HL-60 (cell line): ENCODE measurements at regions not wholly inside any gene's neighbourhood (a gene's known extent, or its start where the extent isn't known, plus 50 kb on each side); places are given as distances from the start of the nearest gene placed in this dataset.

Source experiments
- DNase-seq, 2 experiments: peaks; one replicate each; pipeline ENCODE4 v3.0.0-alpha.2; 2010 to 2020; ENCODE audit warnings: low read depth in 1 of 2, low spot score in 1 of 2
- H3K27ac ChIP-seq: fragments of 250-450 bp; sonication (Bioruptor Pico); replicated peaks from 2 replicates; pipeline ENCODE4 v1.5.1; 2020; ENCODE audit warnings: mild to moderate bottlenecking, moderate library complexity
- H3K27me3 ChIP-seq: fragments of 250-450 bp; sonication (Bioruptor Pico); 2 replicates; pipeline ENCODE4 v1.5.1; 2021; ENCODE audit warnings: mild to moderate bottlenecking, moderate library complexity; ENCODE audit not compliant: insufficient read depth, poor library complexity, severe bottlenecking
- H3K4me3 ChIP-seq: replicated peaks from 2 replicates; pipeline ENCODE4 v1.5.1; 2011; ENCODE audit warnings: mild to moderate bottlenecking, control low read depth, low read length; ENCODE audit not compliant: insufficient read depth
- GABPA ChIP-seq: IDR thresholded peaks from 2 replicates; pipeline ENCODE4 v1.6.1; 2012; ENCODE audit warnings: low read depth
- POLR2AphosphoS5 ChIP-seq: IDR thresholded peaks from 2 replicates; pipeline ENCODE4 v1.6.1; 2012; ENCODE audit warnings: low read depth
- SPI1 ChIP-seq: IDR thresholded peaks from 2 replicates; pipeline ENCODE4 v1.6.1; 2012; ENCODE audit warnings: low read depth, mild to moderate bottlenecking, borderline replicate concordance
- TF ChIP-seq, protein P1 (sequence below): IDR thresholded peaks from one replicate; pipeline ENCODE4 v1.5.1; 2011; ENCODE audit warnings: low read length, control low read depth, inconsistent platforms; ENCODE audit not compliant: insufficient read depth
- TF ChIP-seq, protein P2 (sequence below): IDR thresholded peaks from 2 replicates; pipeline ENCODE4 v1.6.1; 2012; ENCODE audit warnings: low read depth; ENCODE audit not compliant: insufficient replicate concordance

DNA sequence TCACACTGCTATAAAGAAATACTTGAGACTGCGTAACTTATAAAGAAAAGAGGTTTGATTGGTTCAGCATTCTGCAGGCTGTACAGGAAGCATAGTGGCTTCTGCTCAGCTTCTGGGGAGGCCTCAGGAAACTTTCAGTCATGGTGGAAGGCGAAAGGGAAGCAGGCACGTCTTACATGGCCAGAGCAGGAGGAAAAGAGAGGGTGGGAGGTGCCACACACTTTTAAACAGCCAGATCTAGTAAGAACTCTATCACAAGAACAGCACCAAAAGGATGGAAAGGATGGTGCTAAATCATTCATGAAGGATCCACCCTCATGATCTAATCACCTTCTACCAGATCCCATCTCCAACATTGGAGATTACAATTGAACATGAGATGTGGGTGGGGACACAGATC, 145.5 kb upstream of the OSR1 start:
- no peak for DNase-seq
- no peak overlapping the region for H3K27ac ChIP-seq

DNA sequence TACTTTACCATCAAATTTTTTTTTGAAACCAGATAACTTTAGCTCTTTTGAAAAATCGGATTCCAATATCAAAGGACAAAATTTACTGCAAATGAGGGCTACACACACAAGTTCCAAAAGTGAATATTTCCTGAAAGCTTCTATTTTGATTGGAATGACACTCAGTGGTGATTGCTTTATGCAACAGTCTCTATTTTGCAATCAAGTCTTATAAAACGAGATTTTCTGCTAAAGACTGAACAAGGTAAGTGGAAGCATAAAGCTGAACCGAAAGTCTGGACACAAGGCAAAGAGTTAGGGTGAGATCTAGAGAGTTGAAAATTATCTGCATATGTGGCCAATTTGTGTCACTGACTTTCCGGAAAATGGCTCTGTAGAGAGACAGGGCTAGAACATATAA, 145.0 kb upstream of the OSR1 start:
- no peak overlapping the region for H3K27ac ChIP-seq
- TF ChIP-seq GABPA (no peak), POLR2AphosphoS5 (no peak), SPI1 (no peak)
- TF ChIP-seq, protein P1, sequence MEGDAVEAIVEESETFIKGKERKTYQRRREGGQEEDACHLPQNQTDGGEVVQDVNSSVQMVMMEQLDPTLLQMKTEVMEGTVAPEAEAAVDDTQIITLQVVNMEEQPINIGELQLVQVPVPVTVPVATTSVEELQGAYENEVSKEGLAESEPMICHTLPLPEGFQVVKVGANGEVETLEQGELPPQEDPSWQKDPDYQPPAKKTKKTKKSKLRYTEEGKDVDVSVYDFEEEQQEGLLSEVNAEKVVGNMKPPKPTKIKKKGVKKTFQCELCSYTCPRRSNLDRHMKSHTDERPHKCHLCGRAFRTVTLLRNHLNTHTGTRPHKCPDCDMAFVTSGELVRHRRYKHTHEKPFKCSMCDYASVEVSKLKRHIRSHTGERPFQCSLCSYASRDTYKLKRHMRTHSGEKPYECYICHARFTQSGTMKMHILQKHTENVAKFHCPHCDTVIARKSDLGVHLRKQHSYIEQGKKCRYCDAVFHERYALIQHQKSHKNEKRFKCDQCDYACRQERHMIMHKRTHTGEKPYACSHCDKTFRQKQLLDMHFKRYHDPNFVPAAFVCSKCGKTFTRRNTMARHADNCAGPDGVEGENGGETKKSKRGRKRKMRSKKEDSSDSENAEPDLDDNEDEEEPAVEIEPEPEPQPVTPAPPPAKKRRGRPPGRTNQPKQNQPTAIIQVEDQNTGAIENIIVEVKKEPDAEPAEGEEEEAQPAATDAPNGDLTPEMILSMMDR: no peak
- TF ChIP-seq, protein P2, sequence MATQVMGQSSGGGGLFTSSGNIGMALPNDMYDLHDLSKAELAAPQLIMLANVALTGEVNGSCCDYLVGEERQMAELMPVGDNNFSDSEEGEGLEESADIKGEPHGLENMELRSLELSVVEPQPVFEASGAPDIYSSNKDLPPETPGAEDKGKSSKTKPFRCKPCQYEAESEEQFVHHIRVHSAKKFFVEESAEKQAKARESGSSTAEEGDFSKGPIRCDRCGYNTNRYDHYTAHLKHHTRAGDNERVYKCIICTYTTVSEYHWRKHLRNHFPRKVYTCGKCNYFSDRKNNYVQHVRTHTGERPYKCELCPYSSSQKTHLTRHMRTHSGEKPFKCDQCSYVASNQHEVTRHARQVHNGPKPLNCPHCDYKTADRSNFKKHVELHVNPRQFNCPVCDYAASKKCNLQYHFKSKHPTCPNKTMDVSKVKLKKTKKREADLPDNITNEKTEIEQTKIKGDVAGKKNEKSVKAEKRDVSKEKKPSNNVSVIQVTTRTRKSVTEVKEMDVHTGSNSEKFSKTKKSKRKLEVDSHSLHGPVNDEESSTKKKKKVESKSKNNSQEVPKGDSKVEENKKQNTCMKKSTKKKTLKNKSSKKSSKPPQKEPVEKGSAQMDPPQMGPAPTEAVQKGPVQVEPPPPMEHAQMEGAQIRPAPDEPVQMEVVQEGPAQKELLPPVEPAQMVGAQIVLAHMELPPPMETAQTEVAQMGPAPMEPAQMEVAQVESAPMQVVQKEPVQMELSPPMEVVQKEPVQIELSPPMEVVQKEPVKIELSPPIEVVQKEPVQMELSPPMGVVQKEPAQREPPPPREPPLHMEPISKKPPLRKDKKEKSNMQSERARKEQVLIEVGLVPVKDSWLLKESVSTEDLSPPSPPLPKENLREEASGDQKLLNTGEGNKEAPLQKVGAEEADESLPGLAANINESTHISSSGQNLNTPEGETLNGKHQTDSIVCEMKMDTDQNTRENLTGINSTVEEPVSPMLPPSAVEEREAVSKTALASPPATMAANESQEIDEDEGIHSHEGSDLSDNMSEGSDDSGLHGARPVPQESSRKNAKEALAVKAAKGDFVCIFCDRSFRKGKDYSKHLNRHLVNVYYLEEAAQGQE: no peak

More for the DNA sequence above, 145.5 kb upstream of the OSR1 start:
- TF ChIP-seq GABPA (no peak), SPI1 (no peak), POLR2AphosphoS5 (no peak)
- TF ChIP-seq, protein P2: no peak
- TF ChIP-seq, protein P1: no peak
- Histone ChIP-seq H3K27me3 (peaks cover 4% of the 10 kb centered on the region), H3K4me3 (no peak overlapping the region)

DNA sequence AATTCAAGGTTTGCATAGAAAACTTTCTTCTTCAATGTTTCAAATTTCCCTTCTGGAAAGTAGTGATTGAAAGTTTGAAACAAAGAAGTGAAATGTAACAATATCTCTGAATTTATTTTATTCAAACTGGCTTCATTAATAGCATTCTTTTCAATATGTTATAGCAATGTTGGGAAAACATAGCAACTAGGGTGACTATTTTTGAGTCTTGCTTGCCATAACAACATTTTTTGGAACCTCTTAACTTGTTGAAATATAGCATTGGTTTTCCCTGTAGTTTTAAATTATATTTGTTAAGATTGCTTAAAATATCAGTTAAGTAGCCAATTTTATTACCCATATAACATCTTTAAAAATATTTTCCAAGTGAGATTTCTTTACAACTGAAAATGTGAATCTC, 141.7 kb upstream of the OSR1 start:
- no peak for DNase-seq
- H3K27me3 ChIP-seq: peaks cover 2% of the 10 kb centered on the region
- H3K27ac ChIP-seq: no peak overlapping the region
- H3K4me3 ChIP-seq: no peak overlapping the region
- no peak for TF ChIP-seq GABPA
- TF ChIP-seq, protein P2: no peak
- no peak for TF ChIP-seq SPI1
- no peak for TF ChIP-seq POLR2AphosphoS5
- TF ChIP-seq, protein P1: no peak

More for the DNA sequence above, 145.0 kb upstream of the OSR1 start:
- Histone ChIP-seq H3K27me3 (peaks cover 4% of the 10 kb centered on the region), H3K4me3 (no peak overlapping the region)
- no peak for DNase-seq
